ENCODE measurements at regions not wholly inside any gene's neighbourhood (a gene's known extent, or its start where the extent isn't known, plus 50 kb on each side); places are given as distances from the start of the nearest gene placed in this dataset.

- no peak for TF ChIP-seq EZH2 (IDR thresholded peaks at IDR 0.05; ENCODE audit: borderline replicate concordance)
- TF ChIP-seq CTCF (IDR thresholded peaks at IDR 0.05; ENCODE audit: poor library complexity), result no peak
- TF ChIP-seq EZH2phosphoT487 (IDR thresholded peaks at IDR 0.05; ENCODE audit: low read depth, severe bottlenecking, unreplicated experiment), result no peak
Observed at GRCh38 chr7:145216866-145217265, 381.0 kb upstream of the TPK1 start.
